ENCODE measurements at regions not wholly inside any gene's neighbourhood (a gene's known extent, or its start where the extent isn't known, plus 50 kb on each side); places are given as distances from the start of the nearest gene placed in this dataset.

GRCh38 chr7:24427048-24427447, 143.1 kb downstream of the NPY start:
- H3K4me3 ChIP-seq: no peak overlapping the region
- H3K36me3 ChIP-seq (ENCODE audit: low read depth): no peaks in the 10 kb centered on the region
- intact Hi-C loops (cut with DNase I, micrococcal nuclease): no loop called here
- no peak for ATAC-seq
- no peak for TF ChIP-seq CTCF (IDR thresholded peaks at IDR 0.05)
- no peak for DNase-seq
- H3K4me1 ChIP-seq (ENCODE audit: low read depth): no peaks in the 10 kb centered on the region
- peaks cover 4% of the 10 kb centered on the region for H3K9me3 ChIP-seq

- DNase-seq (no peak), ATAC-seq (no peak)
- Histone ChIP-seq H3K4me3 (no peak overlapping the region), H3K36me3 (ENCODE audit: low read depth) (no peaks in the 10 kb centered on the region), H3K4me1 (ENCODE audit: low read depth) (no peaks in the 10 kb centered on the region), H3K9me3 (peaks cover 4% of the 10 kb centered on the region)
- intact Hi-C loops (cut with DNase I, micrococcal nuclease): no loop called here
- TF ChIP-seq CTCF (IDR thresholded peaks at IDR 0.05): no peak
Observed at GRCh38 chr7:24428676-24429075, 144.6 kb upstream of the PALS2 start.

- Histone ChIP-seq H3K4me3 (no peak overlapping the region), H3K36me3 (ENCODE audit: low read depth) (no peaks in the 10 kb centered on the region), H3K9me3 (no peaks in the 10 kb centered on the region), H3K4me1 (ENCODE audit: low read depth) (no peaks in the 10 kb centered on the region)
- no peak for TF ChIP-seq CTCF (IDR thresholded peaks at IDR 0.05)
- ATAC-seq (no peak), DNase-seq (no peak)
- intact Hi-C loops (cut with DNase I, micrococcal nuclease): no loop called here
Observed at GRCh38 chr7:24432677-24433076, 140.6 kb upstream of the PALS2 start.

- intact Hi-C loops (cut with DNase I, micrococcal nuclease): no loop called here
- Histone ChIP-seq H3K36me3 (ENCODE audit: low read depth) (no peaks in the 10 kb centered on the region), H3K4me1 (ENCODE audit: low read depth) (no peaks in the 10 kb centered on the region), H3K4me3 (no peak overlapping the region), H3K9me3 (no peaks in the 10 kb centered on the region)
- DNase-seq: no peak
- no peak for TF ChIP-seq CTCF (IDR thresholded peaks at IDR 0.05)
- no peak for ATAC-seq
Observed at GRCh38 chr7:24434972-24435371, 138.3 kb upstream of the PALS2 start.

GRCh38 chr7:24436131-24436920, 136.9 kb upstream of the PALS2 start:
- Histone ChIP-seq H3K9me3 (no peaks in the 10 kb centered on the region), H3K4me3 (no peak overlapping the region), H3K36me3 (ENCODE audit: low read depth) (no peaks in the 10 kb centered on the region), H3K4me1 (ENCODE audit: low read depth) (no peaks in the 10 kb centered on the region)
- intact Hi-C loops (cut with DNase I, micrococcal nuclease): no loop called here
- DNase-seq (no peak), ATAC-seq (no peak)
- TF ChIP-seq CTCF (IDR thresholded peaks at IDR 0.05): no peak
